Fibroblast of lung (primary cell): ENCODE measurements at regions not wholly inside any gene's neighbourhood (a gene's known extent, or its start where the extent isn't known, plus 50 kb on each side); places are given as distances from the start of the nearest gene placed in this dataset.

ENCODE experiments used
- CTCF ChIP-seq, 2 donors: IDR thresholded peaks in 1 of 2; conservative IDR thresholded peaks in 1 of 2; 1 replicate in 1 of 2; 2 replicates in 1 of 2; pipeline ENCODE4 v1.5.1; 2011 to 2012; ENCODE audit warnings: low read length in 2 of 2, control low read depth in 1 of 2, inconsistent platforms in 1 of 2, low read depth in 1 of 2, mild to moderate bottlenecking in 1 of 2
- EZH2 ChIP-seq: IDR thresholded peaks from 2 replicates; pipeline ENCODE4 v1.5.1; 2012; ENCODE audit warnings: low read length, control low read depth, mild to moderate bottlenecking; ENCODE audit errors: missing control alignments

- TF ChIP-seq CTCF (conservative IDR thresholded peaks at IDR 0.05 in 1 of 2, IDR thresholded peaks at IDR 0.05 in 1 of 2; ENCODE audit: low read depth in 1 of 2, low read length in 2 of 2) (no peak), EZH2 (no peak)
Observed at GRCh38 chr12:88258396-88258795, 116.3 kb downstream of the TMTC3 start.
